GM19395 (cell line): ENCODE measurements at regions not wholly inside any gene's neighbourhood (a gene's known extent, or its start where the extent isn't known, plus 50 kb on each side); places are given as distances from the start of the nearest gene placed in this dataset.

Source experiments
- ATAC-seq: cut with Tn5 transposase; IDR thresholded peaks from one replicate; pipeline ENCODE4 v1.9.1; 2021; ENCODE audit warnings: mild to moderate bottlenecking, moderate library complexity; ENCODE audit not compliant: unreplicated experiment

GRCh38 chr10:4775808-4776207 is 50.2 kb upstream of the AKR1E2 start:
- no peak for ATAC-seq

- no peak for ATAC-seq
These were observed 53.8 kb upstream of the AKR1E2 start for GRCh38 chr10:4772202-4772570.

- no peak for ATAC-seq
These were observed 54.3 kb upstream of the AKR1E2 start for GRCh38 chr10:4771554-4772201.

GRCh38 chr10:4770801-4771553 is 55.0 kb upstream of the AKR1E2 start:
- no peak for ATAC-seq

GRCh38 chr10:4768416-4768815 is 57.6 kb upstream of the AKR1E2 start:
- no peak for ATAC-seq

GRCh38 chr10:4767033-4767814 is 58.8 kb upstream of the AKR1E2 start:
- ATAC-seq = no peak

- ATAC-seq = no peak
These were observed 59.6 kb upstream of the AKR1E2 start for GRCh38 chr10:4766454-4766853.

GRCh38 chr10:4765428-4765827 is 60.6 kb upstream of the AKR1E2 start:
- no peak for ATAC-seq

GRCh38 chr10:4763960-4764428 is 62.0 kb upstream of the AKR1E2 start:
- no peak for ATAC-seq

- ATAC-seq = no peak
These were observed 62.5 kb upstream of the AKR1E2 start for GRCh38 chr10:4763513-4763912.

GRCh38 chr10:4758256-4758655 is 67.8 kb upstream of the AKR1E2 start:
- no peak for ATAC-seq

GRCh38 chr10:4755286-4755989 is 70.6 kb upstream of the AKR1E2 start:
- no peak for ATAC-seq

- ATAC-seq = no peak
These were observed 71.9 kb upstream of the AKR1E2 start for GRCh38 chr10:4754143-4754542.

GRCh38 chr10:4751211-4751610 is 74.8 kb upstream of the AKR1E2 start:
- no peak for ATAC-seq

- no peak for ATAC-seq
These were observed 76.8 kb upstream of the AKR1E2 start for GRCh38 chr10:4749271-4749574.

- no peak for ATAC-seq
These were observed 77.3 kb upstream of the AKR1E2 start for GRCh38 chr10:4748491-4749270.

GRCh38 chr10:4742217-4742616 is 83.8 kb upstream of the AKR1E2 start:
- no peak for ATAC-seq

- ATAC-seq = no peak
These were observed 85.5 kb upstream of the AKR1E2 start for GRCh38 chr10:4740471-4740870.

- ATAC-seq = no peak
These were observed 89.4 kb upstream of the AKR1E2 start for GRCh38 chr10:4736608-4737007.

- no peak for ATAC-seq
These were observed 89.8 kb upstream of the AKR1E2 start for GRCh38 chr10:4736183-4736582.

- ATAC-seq = no peak
These were observed 92.2 kb upstream of the AKR1E2 start for GRCh38 chr10:4733843-4734224.
